Smooth muscle cell (in vitro differentiated cells): ENCODE measurements at regions not wholly inside any gene's neighbourhood (a gene's known extent, or its start where the extent isn't known, plus 50 kb on each side); places are given as distances from the start of the nearest gene placed in this dataset.

ENCODE experiments used
- DNase-seq: peaks from one replicate; lab custom pipeline; 2025; ENCODE audit not compliant: unreplicated experiment; lab: John Stamatoyannopoulos, UW
- H2AFZ ChIP-seq: fragments of 200-600 bp; sonication (generic); 2 replicates; pipeline ENCODE4 v1.6.0; 2016; ENCODE audit warnings: antibody characterized with exemption, low read depth, mild to moderate bottlenecking
- H3F3A ChIP-seq: fragments of 200-600 bp; sonication (generic); 2 replicates; pipeline ENCODE4 v1.6.0; 2017; ENCODE audit warnings: antibody characterized with exemption, low read depth
- H3K27ac ChIP-seq: fragments of 200-600 bp; sonication (generic); 2 replicates; pipeline ENCODE4 v1.5.1; 2016; ENCODE audit warnings: low read depth, mild to moderate bottlenecking
- H3K27me3 ChIP-seq: fragments of 200-600 bp; sonication (generic); 2 replicates; pipeline ENCODE4 v1.6.1; 2016; ENCODE audit warnings: low read depth, mild to moderate bottlenecking
- H3K36me3 ChIP-seq: fragments of 200-600 bp; sonication (generic); 2 replicates; pipeline ENCODE4 v1.5.1; 2016; ENCODE audit warnings: low read depth
- H3K4me1 ChIP-seq: fragments of 200-600 bp; sonication (generic); 2 replicates; pipeline ENCODE4 v1.5.1; 2016; ENCODE audit warnings: low read depth
- H3K4me2 ChIP-seq: fragments of 200-600 bp; sonication (generic); 2 replicates; pipeline ENCODE4 v1.6.0; 2016; ENCODE audit warnings: mild to moderate bottlenecking
- H3K4me3 ChIP-seq: fragments of 200-600 bp; sonication (generic); 2 replicates; pipeline ENCODE4 v1.5.1; 2016; ENCODE audit warnings: mild to moderate bottlenecking
- H3K79me2 ChIP-seq: fragments of 200-600 bp; sonication (generic); 2 replicates; pipeline ENCODE4 v1.6.0; 2016; ENCODE audit warnings: low read depth, mild to moderate bottlenecking
- H3K9ac ChIP-seq: fragments of 200-600 bp; sonication (generic); 2 replicates; pipeline ENCODE4 v1.6.0; 2016; ENCODE audit warnings: low read depth
- H3K9me3 ChIP-seq: fragments of 200-600 bp; sonication (generic); replicated peaks from 2 replicates; pipeline ENCODE4 v1.5.1; 2016; ENCODE audit warnings: low read depth
- H4K20me1 ChIP-seq: fragments of 200-600 bp; sonication (generic); 2 replicates; pipeline ENCODE4 v1.6.0; 2016; ENCODE audit warnings: low read depth
- CTCF ChIP-seq: fragments of 200-600 bp; sonication (generic); IDR thresholded peaks from 2 replicates; pipeline ENCODE4 v1.5.1; 2017; ENCODE audit warnings: borderline replicate concordance, mild to moderate bottlenecking, antibody characterized with exemption; ENCODE audit not compliant: insufficient read depth, poor library complexity, severe bottlenecking
- WGBS: methylation state at CpG from one replicate; pipeline ENCODE4 v1.1.7; 2016; ENCODE audit warnings: low lambda C conversion rate; 5-methylcytosine and 5-hydroxymethylcytosine counted together

- Histone ChIP-seq H2AFZ (no peak overlapping the region), H3K79me2 (no peaks in the 10 kb centered on the region), H3K4me3 (no peak overlapping the region), H3K36me3 (no peaks in the 10 kb centered on the region), H3K9me3 (no peaks in the 10 kb centered on the region), H3K9ac (no peak overlapping the region), H3F3A (no peaks in the 10 kb centered on the region), H4K20me1 (no peaks in the 10 kb centered on the region), H3K4me1 (no peaks in the 10 kb centered on the region), H3K27ac (no peak overlapping the region), H3K27me3 (peaks cover 44% of the 10 kb centered on the region), H3K4me2 (no peak overlapping the region)
- DNase-seq: no peak
- no peak for TF ChIP-seq CTCF
- WGBS: 65% methylated on average over 4 of the region's 4 CpGs
Observed at GRCh38 chr11:115084231-115084630, 405.9 kb downstream of the NXPE2 start.

GRCh38 chr11:115085461-115086210 lies 407.3 kb downstream of the NXPE2 start:
- H4K20me1 ChIP-seq: no peaks in the 10 kb centered on the region
- no peak overlapping the region for H2AFZ ChIP-seq
- no peak overlapping the region for H3K27ac ChIP-seq
- no peaks in the 10 kb centered on the region for H3K9me3 ChIP-seq
- DNase-seq: no peak
- H3F3A ChIP-seq: no peaks in the 10 kb centered on the region
- H3K4me2 ChIP-seq: no peak overlapping the region
- no peaks in the 10 kb centered on the region for H3K4me1 ChIP-seq
- WGBS: 90% methylated on average over 5 of the region's 5 CpGs
- H3K4me3 ChIP-seq: no peak overlapping the region
- no peaks in the 10 kb centered on the region for H3K79me2 ChIP-seq
- H3K36me3 ChIP-seq: no peaks in the 10 kb centered on the region
- H3K9ac ChIP-seq: no peak overlapping the region
- no peak for TF ChIP-seq CTCF
- peaks cover 30% of the 10 kb centered on the region for H3K27me3 ChIP-seq

- Histone ChIP-seq H3K9ac (no peak overlapping the region), H2AFZ (no peak overlapping the region), H3F3A (no peaks in the 10 kb centered on the region), H3K4me3 (no peak overlapping the region), H3K27me3 (peaks cover 12% of the 10 kb centered on the region), H3K27ac (no peak overlapping the region), H3K36me3 (no peaks in the 10 kb centered on the region), H3K4me2 (no peak overlapping the region), H3K4me1 (no peaks in the 10 kb centered on the region), H3K79me2 (no peaks in the 10 kb centered on the region), H4K20me1 (no peaks in the 10 kb centered on the region), H3K9me3 (no peaks in the 10 kb centered on the region)
- no peak for TF ChIP-seq CTCF
- 71% methylated on average over 2 of the region's 2 CpGs for WGBS
- no peak for DNase-seq
Observed at GRCh38 chr11:115087791-115088190, 409.5 kb downstream of the NXPE2 start.

GRCh38 chr11:115092516-115092915 lies 411.7 kb downstream of the CADM1 start:
- DNase-seq: no peak
- Histone ChIP-seq H3K36me3 (no peaks in the 10 kb centered on the region), H3K9ac (no peak overlapping the region), H4K20me1 (no peaks in the 10 kb centered on the region), H3K4me3 (no peak overlapping the region), H3K27ac (no peak overlapping the region), H3K9me3 (no peaks in the 10 kb centered on the region), H3K79me2 (no peaks in the 10 kb centered on the region), H3K4me2 (no peak overlapping the region), H2AFZ (no peak overlapping the region), H3K27me3 (peaks cover 12% of the 10 kb centered on the region), H3K4me1 (no peaks in the 10 kb centered on the region), H3F3A (no peaks in the 10 kb centered on the region)
- 73% methylated on average over 3 of the region's 3 CpGs for WGBS
- TF ChIP-seq CTCF: no peak
